ENCODE measurements at regions not wholly inside any gene's neighbourhood (a gene's known extent, or its start where the extent isn't known, plus 50 kb on each side); places are given as distances from the start of the nearest gene placed in this dataset.
"Not testable (repeated sequence)": the region's sequence is repeated elsewhere in the genome, so short reads cannot be mapped to it uniquely, and the experiment has no call there.

GRCh38 chr6:121633309-121633708 is 197.9 kb downstream of the GJA1 start:
- intact Hi-C loops (cut with DNase I): no loop called here
- no peak for DNase-seq

- DNase-seq; intact Hi-C loops (cut with DNase I): not testable (repeated sequence)
Measured at GRCh38 chr6:121634586-121634985, 199.1 kb downstream of the GJA1 start.

- intact Hi-C loops (cut with DNase I): no loop called here
- DNase-seq: no peak
Measured at GRCh38 chr6:121635355-121635754, 199.9 kb downstream of the GJA1 start.

- intact Hi-C loops (cut with DNase I); DNase-seq: not testable (repeated sequence)
Measured at GRCh38 chr6:121636217-121636616, 200.8 kb downstream of the GJA1 start.

- intact Hi-C loops (cut with DNase I): no loop called here
- DNase-seq: no peak
Measured at GRCh38 chr6:121639021-121639420, 203.6 kb downstream of the GJA1 start.

- intact Hi-C loops (cut with DNase I): no loop called here
- DNase-seq: no peak
Measured at GRCh38 chr6:121641158-121641557, 205.7 kb downstream of the GJA1 start.

GRCh38 chr6:121645100-121645745 is 209.8 kb downstream of the GJA1 start:
- intact Hi-C loops (cut with DNase I): no loop called here
- DNase-seq: no peak

GRCh38 chr6:121647905-121648304 is 212.5 kb downstream of the GJA1 start:
- DNase-seq: no peak
- intact Hi-C loops (cut with DNase I): no loop called here

GRCh38 chr6:121649951-121650350 is 214.5 kb downstream of the GJA1 start:
- intact Hi-C loops (cut with DNase I): no loop called here
- DNase-seq: no peak

- no peak for DNase-seq
- intact Hi-C loops (cut with DNase I): no loop called here
Measured at GRCh38 chr6:121651420-121651819, 216.0 kb downstream of the GJA1 start.

GRCh38 chr6:121652223-121652622 is 216.8 kb downstream of the GJA1 start:
- intact Hi-C loops (cut with DNase I): no loop called here
- no peak for DNase-seq

- intact Hi-C loops (cut with DNase I): no loop called here
- no peak for DNase-seq
Measured at GRCh38 chr6:121652726-121653623, 217.5 kb downstream of the GJA1 start.

- DNase-seq: no peak
- intact Hi-C loops (cut with DNase I): no loop called here
Measured at GRCh38 chr6:121653624-121654008, 218.2 kb downstream of the GJA1 start.

- intact Hi-C loops (cut with DNase I): no loop called here
- no peak for DNase-seq
Measured at GRCh38 chr6:121657972-121658371, 222.5 kb downstream of the GJA1 start.

GRCh38 chr6:121660277-121660676 is 224.8 kb downstream of the GJA1 start:
- intact Hi-C loops (cut with DNase I): no loop called here
- no peak for DNase-seq

GRCh38 chr6:121663292-121663810 is 227.9 kb downstream of the GJA1 start:
- intact Hi-C loops (cut with DNase I): no loop called here
- DNase-seq: no peak

- no peak for DNase-seq
- intact Hi-C loops (cut with DNase I): no loop called here
Measured at GRCh38 chr6:121664158-121664557, 228.7 kb downstream of the GJA1 start.

GRCh38 chr6:121666814-121667213 is 231.4 kb downstream of the GJA1 start:
- no peak for DNase-seq
- intact Hi-C loops (cut with DNase I): no loop called here

GRCh38 chr6:121668259-121668658 is 232.8 kb downstream of the GJA1 start:
- intact Hi-C loops (cut with DNase I): no loop called here
- no peak for DNase-seq

GRCh38 chr6:121670511-121670910 is 235.1 kb downstream of the GJA1 start:
- intact Hi-C loops (cut with DNase I): no loop called here
- DNase-seq: no peak

GRCh38 chr6:121677571-121677970 is 242.1 kb downstream of the GJA1 start:
- intact Hi-C loops (cut with DNase I): no loop called here
- no peak for DNase-seq

- no peak for DNase-seq
- intact Hi-C loops (cut with DNase I): no loop called here
Measured at GRCh38 chr6:121678245-121678644, 242.8 kb downstream of the GJA1 start.

All from posterior cingulate gyrus (tissue), 11 donors.